ENCODE measurements at regions not wholly inside any gene's neighbourhood (a gene's known extent, or its start where the extent isn't known, plus 50 kb on each side); places are given as distances from the start of the nearest gene placed in this dataset.
A peak's percentile ranks its signal among the peaks of the same experiment; 100 is the strongest.
"Not testable (repeated sequence)": the region's sequence is repeated elsewhere in the genome, so short reads cannot be mapped to it uniquely, and the experiment has no call there.

DNA sequence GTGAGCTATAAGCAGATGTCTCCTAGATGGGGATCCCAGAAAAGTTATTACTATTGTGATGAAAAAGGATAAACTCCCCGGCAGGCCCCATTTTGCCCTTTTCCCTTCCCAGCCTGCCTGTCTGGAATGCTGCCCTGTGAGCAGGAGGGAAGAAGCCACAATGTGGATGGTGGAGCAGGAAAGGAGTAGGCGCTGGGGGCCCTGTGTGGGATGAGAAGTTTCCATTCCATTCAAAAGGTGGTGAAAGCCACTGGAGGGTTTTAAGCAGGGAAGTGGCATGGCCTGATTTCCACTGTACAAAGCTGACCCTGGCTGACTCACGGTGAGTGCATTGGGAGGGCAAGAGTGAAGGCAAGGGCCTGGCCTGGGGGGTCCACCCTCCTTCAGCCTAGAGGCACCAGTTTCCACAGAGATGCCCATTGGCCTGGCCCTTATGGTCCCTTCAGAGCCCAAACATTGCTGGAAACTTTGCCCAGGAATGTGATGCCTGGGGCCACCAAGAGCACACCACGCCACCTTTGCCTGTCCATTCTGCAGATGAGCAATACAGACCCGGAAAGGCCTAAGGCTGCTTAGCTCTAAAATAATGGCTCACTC lies 206.9 kb downstream of the RPLP1 start:
- peak; percentile 23 for DNase-seq (ENCODE audit: low spot score)

DNA sequence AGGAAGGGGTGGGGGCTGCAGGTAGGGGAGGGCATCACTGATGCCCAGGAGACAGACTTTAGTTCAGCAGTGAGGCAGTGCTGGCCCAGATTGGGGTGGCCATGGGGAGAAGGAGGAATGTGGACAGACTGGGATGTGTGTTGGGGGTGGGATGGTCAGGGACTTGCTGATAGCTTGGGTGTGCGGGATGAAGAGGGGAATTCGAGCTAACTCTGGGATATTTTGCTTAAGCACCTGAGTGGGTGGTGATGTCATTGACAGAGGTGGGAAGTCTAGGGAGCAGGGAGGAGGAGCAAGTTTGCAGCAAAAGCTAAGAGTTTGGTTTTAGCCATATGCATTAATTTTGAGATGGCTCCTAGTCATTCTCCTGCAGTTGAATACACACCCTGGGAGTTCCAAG lies 207.5 kb downstream of the RPLP1 start:
- no peak for DNase-seq (ENCODE audit: low spot score)

DNA sequence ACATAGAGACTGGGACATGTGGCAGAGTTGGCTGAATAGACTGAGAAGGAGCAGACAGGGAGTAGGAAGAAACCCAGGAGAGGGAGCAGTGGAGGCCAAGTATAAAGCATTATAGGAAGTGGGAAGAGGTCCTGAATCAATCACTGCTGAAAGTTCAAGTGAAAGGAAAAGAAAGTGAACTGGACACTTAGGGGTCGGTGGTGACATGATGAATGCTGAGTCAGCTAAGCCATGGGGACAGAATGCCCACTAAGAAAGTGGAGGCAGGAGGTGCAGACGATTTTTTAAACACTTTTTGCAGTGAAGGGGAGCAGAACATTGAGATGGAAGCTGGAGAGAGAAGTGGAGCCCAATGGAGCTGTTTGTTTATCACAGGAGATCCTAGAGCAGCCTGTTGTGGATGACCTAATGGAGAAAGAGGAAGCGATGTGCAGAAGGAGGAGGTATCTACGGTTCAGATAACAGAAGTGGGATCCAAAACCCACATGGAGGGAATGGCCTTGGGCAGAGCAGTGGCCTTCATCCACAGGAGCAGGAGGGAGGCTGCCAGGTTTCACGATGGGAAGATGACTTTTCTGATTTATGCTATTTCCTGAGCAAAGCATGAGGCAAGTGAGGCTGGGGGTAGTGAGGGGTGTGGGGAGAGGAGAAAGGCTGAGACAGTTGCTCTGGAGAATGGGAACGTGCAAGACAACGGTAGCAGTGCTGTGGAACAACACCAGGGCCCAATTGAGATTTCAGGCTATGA lies 208.2 kb downstream of the RPLP1 start:
- no peak for DNase-seq (ENCODE audit: low spot score)

DNA sequence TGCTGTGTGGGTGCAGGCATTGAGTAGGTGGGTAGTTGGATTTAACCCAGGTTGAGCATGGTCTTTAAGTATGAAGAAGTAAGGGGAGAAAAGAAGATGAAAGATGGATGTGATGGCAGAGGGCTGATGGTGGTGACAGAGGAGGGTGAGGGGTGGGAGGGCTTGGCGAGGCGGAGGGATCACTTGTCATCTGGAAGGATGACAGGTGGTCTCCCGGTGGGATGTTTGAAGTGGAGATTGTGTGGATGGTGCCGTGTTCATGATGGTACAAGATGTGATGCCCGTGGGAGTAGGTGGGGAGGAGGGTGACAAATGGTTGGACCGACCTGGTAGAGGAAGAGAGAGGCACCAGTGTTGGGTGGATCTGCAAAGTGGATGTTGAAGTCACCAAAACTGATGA lies 208.8 kb downstream of the RPLP1 start:
- DNase-seq (ENCODE audit: low spot score), result no peak

DNA sequence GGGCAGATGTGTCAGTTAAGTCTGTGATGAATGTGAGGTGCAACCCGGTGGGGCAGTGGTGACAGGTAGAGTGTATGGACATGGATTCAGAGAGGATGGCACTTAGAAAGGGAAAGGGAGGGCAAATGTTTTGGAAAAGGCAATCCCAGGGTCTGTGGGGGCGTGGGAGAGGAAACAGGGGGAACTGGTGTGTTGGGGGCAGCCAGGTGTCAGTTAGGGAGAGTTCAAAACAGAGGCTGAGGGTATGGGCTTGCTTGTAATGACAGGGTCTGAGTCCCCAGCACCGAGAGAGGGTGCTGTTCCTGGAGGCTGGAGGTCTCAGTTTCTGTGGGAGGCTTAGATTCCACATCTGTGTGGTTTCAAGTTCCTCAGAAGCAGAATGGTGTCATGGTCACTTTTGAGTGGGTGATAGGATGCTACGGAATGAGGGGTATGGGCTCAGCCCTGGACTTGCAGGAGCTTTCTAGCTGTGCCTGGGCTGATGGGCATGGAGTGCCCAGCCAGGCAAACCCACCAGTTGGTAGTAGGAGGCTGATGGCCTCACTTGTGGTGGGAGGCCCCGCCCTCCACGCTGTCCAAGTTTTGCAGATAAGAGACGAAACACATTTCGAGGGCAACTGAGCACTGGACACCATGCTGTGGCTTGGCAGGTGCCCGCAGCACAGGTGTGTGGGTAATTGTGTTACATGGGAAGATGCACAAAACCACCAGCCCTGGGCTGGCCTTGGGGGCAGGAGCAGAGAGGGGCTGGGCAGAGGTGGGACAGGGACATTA lies 209.4 kb downstream of the RPLP1 start:
- no peak for DNase-seq (ENCODE audit: low spot score)

DNA sequence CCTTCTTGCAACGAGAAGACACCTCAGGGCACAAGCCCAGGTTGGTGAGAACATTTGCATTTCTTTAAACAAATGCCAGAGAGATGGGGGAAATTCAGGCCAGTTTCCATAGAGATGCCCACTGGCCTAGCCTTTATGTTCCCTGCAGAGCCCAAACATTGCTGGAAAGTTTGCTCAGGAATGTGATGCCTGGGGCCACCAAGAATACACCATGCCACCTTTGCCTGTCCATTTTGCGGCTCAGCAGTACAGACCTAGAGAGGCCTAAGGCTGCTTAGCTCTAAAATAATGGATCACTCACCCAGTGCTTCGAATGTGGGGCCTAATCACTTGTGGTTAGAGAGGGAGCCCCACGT lies 210.0 kb downstream of the RPLP1 start:
- DNase-seq (ENCODE audit: low spot score), result no peak

DNA sequence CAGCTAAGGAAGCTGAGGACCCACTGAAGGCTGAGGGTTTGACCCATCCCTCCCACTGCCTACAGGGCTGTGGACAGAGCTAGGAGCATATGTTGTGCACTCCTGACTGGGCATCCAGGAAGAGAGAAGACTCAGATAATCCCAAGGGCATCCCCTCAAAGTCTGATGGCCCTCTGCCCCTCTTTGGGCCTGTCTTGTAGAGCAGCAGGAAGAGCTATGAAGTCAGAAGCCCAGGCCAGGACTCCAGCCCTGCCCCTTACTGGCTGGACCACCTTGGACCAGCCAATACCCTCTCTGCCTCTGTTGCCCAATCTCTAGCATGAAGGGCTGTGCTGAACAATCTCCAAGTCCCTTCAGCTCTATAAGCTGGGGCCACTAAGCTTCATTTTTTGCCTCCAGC lies 210.8 kb downstream of the RPLP1 start:
- no peak for DNase-seq (ENCODE audit: low spot score)

DNA sequence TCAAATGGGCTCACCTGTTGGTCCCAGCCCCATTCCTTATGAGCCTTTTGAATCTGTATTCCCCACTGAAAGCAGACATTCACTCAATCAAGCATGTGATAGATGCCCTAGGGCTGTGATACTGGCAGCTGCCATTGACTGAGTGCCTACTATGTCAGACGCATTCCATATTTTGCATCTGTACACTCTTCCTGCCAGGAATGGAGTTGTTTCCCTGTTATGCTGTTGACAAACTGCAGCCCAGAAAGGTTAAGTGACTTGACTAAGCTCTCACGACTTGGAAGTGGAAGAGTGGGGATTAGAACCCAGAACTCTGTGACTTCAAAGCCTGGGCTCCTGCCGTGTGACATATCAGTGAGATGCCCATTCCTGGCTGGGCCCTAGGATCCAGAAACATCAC lies 211.4 kb downstream of the RPLP1 start:
- no peak for DNase-seq (ENCODE audit: low spot score)

DNA sequence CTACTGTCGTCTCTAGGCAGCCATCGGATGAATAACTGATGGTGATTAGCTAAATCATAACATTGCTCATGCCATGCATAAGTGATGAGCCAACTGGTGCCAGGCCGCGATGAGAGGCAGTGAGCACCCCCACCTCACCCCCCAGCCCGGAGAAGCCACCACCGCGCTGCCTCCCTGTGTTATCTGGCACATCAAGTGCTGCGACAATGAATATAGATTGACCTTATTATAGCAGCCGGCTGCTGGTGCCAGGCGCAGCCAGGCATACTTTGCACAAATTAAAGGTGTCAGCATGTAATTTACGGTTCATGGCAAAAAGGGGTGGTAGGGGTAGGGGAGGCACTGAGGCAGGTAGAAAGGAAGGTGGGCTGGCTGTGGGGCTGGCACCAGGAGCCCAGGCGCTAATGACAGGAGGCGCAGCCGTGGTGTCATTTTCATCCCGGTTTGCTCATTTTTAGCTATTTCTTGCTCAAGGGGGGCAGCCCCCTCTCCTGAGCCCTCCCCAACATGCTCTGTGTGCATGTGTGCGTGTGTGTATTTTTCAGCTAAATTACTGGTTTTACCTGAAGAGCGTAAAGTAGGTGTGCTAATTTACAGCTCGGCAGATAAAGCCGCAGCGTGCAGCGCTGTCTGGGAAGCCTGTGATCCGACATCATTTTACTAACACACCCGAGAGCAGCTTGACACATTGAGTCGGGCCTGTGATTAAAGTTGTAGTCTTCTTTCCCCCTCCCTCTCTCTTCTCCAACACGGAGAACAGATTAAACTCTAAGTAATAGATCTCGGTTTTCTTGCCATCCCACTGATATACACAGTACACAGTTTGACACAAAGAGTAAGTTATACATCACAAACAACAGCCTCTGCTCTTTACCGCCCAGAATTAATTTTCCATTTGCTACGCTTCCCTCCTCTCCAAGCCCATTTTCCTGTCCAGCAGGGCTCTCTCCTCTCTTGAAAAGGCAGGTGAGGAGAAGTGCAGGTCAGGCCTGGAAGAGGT lies 212.3 kb downstream of the RPLP1 start:
- no peak for DNase-seq (ENCODE audit: low spot score)

DNA sequence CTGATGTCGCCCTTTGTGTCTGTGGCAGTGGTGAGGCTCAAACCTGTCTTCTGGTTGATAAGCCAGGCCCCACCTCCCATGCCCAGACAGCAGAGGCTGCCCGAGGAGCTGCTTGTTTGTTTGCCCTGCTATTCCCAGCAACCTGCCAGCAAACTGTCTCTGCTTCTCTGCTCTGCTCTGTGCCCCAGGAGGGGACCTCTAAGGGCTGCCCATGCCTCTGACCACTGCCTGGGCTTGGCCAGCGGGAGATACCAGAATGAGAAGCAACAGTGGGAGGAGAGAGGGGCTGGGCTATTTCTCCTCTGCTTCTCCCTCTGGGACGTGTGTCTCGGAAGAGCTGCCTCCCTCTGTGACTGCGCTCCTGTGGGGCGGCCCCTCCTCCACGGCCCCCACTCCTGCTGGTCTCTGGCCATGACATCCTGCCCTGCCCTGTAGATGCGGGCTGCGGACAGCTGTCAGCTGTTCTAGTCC lies 213.1 kb downstream of the RPLP1 start:
- DNase-seq (ENCODE audit: low spot score), result no peak

DNA sequence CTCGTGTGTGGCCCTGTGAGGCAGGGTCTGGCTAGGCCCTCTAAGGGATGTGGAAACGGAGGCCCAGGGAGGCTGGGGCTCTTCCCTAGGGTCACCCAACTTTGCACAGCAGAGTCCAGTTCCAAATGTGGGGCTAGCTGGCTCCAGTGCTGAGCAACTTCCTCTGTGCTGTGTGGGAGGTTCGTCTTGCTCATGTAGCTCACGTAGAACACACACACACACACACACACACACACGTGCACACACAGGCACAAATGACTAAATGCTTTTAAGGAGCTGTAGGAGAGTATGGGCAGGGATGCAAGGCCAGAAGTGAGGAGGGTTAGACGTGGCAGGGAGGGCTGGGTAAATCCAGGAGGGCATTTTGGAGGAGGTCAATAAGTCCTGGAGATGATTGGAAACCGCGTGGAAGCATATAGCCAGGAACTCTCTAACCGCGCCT lies 213.8 kb downstream of the RPLP1 start:
- DNase-seq (ENCODE audit: low spot score), result no peak

DNA sequence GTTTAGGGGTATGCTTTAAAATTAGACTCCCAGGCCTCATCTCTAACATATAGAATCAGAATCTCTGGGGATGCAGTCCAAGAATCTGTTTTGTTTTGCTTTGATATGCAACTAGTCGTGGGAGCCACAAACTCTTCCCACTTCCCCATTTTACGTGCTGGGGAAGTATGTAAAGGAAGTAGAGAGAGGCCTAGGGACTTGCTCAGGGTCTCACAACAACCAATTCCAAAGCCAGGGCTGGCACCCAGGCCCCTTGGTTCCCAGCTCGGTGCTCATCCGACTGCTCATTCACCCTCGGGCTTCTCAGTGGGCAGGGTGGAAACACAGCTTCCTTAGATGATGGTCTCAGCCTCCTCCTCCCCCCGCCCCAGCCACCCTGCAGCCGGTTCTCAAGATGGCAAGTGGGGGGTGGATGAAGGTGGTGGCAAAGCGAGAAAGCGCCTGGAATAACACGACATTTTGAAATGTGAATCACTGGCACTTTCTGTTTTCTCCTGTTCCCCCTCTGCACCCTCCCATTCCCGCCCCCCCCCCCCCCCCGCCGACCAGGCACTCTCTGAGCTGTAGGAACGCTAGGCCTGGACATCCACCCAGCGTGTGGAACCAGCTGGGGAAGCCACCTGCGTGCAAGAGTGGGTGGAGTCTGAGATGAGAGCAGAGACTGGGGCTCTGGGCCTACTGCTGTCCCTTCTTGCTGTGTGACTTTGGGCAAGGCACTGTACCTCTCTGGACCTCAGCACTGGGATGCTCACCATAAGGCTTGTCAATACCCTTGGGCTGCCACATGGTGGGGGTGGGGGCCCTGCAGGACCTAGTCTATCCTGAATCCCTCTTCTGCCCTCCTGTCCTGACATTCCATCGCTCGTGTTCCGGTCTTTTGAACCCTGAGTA lies 214.5 kb downstream of the RPLP1 start:
- DNase-seq (ENCODE audit: low spot score), result no peak

DNA sequence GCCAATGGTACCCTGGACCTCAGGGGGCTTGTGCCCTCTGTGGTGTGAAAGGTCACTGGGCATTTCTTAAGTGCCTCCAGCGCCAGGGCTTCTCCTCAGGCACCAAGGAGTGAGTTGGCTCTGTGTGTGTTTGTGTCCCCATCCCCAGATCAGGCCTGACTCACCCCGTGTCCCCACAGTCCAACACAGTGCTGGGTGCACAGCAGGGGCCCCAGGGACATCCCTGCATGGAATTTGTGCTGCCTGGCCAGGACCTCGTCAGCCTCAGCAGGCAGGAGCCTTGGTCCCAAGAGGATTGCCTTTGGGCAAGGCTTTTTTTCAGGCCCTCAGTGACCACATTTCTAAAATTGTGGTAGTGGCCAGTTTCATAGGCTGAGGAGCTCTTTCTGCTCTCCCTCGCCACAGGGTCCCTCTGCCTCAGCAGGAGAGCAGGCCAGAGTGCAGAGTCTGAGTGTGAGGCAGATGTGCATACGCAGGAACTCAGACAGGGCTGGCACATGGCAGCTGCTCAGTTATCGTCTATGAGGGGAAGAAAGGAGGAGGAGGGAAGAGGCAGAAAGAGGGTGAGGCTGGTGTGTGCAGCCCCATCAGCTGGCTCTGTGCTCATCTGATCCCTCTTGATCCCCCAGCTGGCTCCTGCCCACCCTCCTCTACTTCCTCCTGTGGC lies 215.6 kb downstream of the RPLP1 start:
- DNase-seq (ENCODE audit: low spot score), result no peak

DNA sequence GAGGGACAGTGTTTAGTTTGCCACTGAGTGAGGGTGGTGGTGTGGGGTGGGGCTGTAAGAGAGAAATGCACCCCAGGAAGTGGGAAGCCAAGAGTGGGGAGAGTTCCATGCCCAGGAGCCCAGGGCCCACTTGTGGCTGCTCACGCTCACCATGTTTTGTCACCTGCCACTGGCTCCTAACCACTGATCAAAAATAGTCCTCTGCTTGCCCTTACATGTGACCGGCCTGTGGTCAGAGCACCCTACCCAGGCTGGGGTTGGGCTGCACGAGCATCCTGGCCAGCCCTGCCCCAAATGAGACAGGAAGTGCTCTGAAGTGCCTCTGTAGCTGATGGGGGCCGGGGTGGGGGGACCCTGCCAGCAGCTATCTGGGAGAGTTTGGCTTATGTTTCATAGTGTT lies 216.3 kb downstream of the RPLP1 start:
- DNase-seq (ENCODE audit: low spot score), result no peak

DNA sequence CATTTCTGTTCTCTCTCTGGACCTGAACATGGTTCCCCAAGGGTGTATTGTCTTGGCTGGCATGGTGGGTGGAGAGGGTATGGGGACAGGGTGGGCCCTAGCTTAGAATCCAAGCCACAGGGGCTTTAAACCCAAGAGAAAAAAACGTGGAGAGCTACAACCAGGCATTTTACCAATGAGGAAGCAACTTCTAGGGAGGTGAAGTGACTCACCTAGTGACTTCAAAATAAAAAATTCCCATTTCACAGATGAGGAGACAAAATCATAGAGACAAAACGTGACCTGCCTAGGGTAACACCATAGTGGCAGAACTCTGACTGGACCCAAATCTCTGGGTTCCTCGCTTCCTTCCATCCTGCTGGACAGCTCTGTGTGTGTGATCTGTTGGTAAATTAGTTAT lies 216.8 kb downstream of the RPLP1 start:
- DNase-seq (ENCODE audit: low spot score), result no peak

DNA sequence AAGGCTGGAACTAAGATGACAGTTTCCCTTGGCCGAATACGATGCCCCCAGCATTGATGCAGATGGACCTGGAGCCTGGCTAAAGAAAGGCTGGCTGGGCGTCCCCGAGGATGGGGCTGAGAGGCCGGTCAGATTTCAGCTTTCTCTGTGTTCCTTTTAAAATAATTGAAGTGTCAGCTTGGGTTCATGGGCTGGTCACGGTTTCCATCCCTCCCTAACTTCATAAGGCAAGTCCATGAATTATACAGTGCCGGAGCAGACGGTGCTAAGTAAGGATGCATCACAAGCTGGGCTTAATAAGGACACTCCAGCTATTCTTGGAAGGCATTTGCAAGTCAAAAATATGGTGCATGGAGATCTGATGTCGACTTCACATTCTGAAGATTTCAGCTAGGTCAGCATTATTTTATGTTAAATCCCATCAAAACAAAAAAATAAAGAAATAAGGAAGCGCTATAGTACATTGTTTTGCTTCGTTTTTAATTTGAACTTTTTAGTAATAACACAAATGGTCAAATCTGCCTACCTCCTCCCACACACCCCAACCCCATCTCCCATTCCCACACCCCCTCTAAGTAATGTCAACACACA lies 220.8 kb downstream of the RPLP1 start:
- DNase-seq (ENCODE audit: low spot score), result no peak

DNA sequence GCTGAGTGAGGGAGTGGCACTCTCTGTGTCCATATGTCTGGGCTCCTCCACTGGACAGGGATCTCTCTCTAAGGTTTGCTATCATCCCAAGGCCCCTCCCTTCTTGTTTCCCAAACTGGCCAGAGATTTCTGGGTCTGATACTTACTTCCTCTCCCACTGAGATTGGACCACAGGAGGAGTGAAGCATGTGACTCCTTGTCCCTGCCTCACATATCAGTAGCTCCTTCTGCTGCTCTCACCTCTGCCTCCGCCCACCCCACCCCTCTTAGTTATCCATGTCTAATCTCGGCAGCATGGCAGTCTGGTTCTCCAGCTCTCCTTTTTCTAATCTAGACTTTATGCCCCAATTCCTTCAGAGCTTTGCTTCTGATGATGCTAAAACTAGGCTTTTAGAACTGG lies 223.1 kb downstream of the RPLP1 start:
- no peak for DNase-seq (ENCODE audit: low spot score)

DNA sequence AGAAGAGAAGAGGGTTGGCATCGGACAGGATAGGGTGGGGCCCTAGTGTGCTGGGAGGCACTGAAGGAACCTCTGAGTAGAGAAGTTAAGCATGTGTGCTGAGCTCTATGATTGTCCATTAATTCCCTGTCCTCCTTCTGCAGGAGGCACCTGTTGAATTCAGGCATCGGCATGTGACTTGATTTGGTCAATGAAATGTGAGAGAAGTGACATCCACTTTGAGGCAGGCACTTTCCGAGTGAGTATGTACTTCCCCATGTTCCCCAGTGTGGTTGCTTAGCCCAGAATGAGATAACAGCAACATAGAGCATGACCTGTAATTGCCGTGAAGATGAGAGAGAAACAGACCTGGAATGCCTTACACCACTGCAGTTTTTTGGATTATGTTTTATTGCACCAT lies 224.8 kb downstream of the RPLP1 start:
- no peak for DNase-seq (ENCODE audit: low spot score)

DNA sequence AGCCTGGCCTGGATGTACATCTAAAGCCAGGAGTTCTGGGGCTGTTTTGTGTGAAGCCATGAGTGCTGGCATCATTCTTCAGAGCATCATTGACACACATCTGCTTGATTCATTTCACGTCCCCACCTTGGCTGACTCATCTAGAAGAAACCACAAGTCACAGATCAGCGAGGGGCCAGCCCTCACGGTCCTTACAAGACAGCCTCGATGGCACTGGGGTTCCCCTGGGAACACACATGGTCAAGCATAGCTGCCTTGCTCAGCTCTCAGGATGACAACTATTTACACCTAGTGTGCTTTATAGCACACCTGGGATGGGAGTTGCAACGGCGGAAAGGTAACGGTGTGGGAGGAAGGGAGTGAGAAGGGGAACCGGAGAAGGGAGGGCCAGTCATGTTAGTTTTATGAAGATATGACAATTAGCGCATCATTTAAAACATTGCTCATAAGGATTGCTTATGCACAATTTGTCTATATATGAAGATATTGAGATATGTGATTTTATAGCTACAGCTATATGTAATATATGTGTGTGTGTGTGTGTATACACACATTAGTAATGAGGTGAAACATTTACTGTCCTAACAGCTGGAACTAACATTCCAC lies 227.1 kb downstream of the RPLP1 start:
- no peak for DNase-seq (ENCODE audit: low spot score)

DNA sequence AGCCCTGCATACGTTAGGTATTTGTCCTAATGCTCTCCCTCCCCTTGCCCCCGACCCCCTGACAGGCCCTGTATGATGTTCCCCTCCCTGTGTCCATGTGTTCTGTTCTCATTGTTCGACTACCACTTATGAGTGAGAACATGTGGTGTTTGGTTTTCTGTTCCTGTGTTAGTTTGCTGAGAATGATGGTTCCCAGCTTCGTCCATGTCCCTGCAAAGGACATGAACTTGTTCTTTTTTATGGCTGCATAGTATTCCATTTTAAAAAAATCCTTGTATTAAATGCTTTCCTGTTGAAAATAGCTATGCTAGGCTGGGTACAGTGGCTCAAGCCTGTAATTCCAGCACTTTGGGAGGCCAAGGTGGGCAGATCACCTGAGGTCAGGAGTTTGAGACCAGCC lies 232.2 kb downstream of the RPLP1 start:
- not testable (repeated sequence) for DNase-seq (ENCODE audit: low spot score)

Data from ecto neural progenitor cell (in vitro differentiated cells).